ENCODE measurements at regions not wholly inside any gene's neighbourhood (a gene's known extent, or its start where the extent isn't known, plus 50 kb on each side); places are given as distances from the start of the nearest gene placed in this dataset.

DNA sequence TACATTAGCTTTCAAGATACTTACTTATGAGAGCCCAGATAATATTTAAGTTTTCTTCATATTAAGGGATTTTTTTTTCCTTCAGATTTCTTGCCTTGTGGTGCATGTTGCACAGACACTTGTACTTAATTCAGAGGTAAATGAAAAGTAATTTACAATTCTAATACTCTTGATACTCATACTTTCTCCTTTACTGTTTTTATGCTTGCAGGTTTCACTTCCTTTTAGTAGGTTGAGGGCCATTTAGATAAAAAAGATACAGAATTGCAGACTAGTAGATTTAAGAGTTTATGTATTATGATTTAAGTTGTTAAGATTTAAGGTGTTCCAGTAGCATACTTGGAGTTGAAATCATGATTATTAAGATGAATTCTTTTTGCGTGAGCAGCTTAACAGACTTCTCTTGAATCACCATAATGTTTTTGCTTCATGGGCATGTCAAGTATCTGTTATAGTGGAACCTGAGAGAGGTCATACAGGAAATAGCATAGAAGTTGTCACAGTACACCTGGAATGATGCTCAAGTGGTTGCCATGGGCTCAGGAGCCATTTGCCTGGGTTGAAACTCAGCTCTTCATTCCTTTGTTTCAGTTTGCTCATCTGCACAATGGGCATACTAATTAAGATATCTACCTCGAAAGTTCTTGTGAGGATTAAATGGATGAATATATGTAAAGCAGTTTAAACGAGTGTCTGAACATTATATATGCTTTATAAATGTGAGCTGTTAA lies 174.8 kb upstream of the PRPS1L1 start:
- peak; percentile 50 for DNase-seq

DNA sequence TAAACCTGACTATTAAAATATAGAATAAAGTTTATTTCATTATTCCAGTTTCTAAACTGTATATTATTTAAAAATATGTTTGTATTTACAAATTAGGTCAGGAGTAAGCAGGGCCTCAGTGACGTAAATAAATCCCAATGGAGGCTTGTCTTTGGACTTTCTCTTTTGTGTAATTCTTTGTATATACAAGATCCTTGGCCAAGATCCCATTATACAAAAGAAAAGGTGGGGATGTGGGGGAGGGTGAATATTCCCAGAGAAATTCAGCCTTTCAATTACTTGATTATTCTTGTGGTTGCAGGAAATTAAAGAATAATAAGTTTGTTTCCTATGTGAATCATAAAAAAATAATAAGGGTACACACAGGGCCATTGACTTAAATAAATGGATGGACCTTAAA lies 178.7 kb upstream of the PRPS1L1 start:
- no peak for DNase-seq

DNA sequence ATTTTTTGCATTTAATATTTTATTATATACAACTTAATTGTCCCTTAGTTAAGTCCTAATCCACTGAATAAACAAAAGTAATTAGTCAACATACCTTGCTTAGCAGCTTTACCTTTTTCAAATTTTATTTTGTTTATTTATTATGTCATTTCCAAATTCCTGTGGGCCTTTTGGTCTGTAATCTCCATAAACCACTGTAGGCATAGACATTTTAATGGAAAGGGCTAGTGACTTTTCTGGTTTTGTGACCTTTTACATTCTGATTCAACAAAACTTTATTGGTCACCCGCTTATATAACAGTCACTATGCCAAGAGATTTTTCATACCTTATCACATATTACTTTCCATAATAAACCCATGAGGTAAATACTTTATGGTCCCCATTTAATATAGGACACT lies 181.3 kb upstream of the PRPS1L1 start:
- DNase-seq, result no peak

DNA sequence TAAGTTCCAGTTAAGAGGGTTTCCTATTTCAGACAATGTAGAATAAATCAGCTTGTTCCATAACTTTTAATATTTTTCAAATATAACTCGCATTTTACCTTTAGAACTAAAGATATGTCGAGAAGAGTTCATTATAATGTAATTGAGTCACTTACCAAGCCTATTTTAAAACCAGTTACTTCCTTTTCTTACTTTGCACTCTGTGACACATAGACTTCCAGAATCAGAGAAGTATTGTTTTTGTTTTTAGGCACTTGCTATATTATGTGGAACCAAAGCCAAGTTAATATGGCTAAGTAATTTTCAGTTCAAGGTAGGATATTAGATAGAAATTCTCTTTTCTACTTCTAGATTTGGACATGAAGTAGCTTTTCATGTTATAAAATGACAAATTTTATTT lies 182.7 kb upstream of the PRPS1L1 start:
- DNase-seq, result no peak

DNA sequence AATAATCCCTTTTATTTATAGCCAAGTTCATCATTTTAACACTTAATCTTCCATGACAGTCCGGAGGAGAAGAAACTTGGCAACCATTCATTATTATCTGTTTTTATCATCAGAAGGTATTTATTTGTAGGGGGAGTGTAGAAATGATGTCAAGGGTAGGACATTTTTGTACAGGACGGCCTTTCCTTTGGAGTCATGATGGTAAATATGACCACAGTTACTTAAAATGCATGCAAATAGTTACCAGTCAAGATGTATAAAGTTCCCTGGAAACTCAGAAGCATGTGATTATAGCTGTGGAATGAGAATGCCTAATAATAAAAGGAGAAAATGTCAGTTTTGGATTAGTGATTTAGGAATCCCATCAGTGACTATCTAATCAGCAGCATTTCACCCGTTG lies 183.1 kb upstream of the PRPS1L1 start:
- no peak for DNase-seq

DNA sequence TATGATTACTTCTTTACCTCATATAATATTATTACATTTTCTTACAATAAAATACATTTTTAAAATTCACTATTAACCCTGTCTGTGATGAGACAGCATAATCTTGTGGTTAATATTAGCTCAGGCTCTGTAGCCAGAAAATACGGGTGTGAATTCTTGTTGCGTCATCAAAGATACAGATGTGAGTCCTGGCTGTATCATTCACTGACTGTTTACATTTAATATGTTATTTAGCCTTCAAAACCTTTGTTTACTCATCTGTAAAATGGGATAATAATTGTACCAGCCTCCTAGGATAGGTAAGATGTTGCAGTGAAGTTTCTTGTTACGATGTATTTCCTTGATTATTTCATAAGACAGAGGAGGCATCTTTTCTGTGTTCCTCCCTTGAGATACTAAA lies 184.7 kb upstream of the PRPS1L1 start:
- DNase-seq, result no peak

DNA sequence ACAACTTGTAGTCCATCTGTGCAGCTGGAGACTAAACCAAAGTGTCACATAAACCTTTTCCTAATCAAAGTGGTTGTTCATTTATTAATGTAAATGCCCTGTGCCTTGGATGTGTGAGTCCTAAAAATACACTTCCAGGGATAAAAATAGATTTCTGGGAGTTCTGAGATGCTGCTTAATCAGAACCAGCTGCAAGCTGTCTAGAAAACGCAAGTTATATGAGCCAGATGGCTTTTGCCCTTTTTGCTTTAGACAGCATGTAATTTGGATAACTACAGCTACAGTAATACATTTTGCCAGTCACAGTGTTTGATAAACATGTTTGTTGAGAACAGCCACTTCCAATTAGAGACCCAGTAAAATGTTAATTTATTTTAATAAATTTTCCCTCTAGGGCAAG lies 185.1 kb upstream of the PRPS1L1 start:
- no peak for DNase-seq

DNA sequence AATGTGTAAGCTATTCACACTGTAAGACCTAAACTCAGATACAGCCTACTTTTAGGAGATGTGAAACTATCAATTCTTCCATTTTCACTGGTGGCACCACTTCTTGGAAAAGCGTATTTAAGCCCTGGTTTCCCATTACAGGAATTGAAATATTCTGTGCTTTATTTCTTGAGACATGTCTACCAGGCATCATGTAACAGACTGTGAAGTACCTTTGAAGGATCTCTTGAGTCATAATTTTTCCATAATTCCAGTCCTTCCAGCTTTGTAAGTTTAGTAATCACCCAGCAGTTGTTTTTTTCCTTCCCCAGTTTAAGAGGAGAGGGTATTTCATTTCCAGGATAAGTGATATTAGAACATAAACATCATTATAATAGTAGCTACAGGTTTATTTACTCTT lies 186.0 kb upstream of the PRPS1L1 start:
- peak; percentile 57 for DNase-seq

DNA sequence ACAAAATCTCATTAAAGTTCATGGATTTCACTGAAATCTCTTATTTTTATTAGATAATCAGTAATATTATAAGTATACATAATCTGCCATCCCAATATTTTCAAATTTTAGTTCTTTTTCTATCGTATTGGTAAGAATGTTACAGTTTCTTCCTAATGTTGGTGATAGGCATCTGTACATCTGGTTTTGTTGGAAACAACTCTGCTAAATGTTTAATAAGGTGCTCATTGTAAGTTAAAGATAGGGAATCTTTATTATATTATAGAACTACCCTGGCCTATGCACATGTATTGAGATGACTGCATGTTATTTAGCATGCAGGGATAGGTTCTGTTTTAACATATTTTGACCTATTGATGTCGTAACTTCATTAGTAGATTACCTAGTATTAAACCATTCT lies 188.6 kb upstream of the PRPS1L1 start:
- no peak for DNase-seq

DNA sequence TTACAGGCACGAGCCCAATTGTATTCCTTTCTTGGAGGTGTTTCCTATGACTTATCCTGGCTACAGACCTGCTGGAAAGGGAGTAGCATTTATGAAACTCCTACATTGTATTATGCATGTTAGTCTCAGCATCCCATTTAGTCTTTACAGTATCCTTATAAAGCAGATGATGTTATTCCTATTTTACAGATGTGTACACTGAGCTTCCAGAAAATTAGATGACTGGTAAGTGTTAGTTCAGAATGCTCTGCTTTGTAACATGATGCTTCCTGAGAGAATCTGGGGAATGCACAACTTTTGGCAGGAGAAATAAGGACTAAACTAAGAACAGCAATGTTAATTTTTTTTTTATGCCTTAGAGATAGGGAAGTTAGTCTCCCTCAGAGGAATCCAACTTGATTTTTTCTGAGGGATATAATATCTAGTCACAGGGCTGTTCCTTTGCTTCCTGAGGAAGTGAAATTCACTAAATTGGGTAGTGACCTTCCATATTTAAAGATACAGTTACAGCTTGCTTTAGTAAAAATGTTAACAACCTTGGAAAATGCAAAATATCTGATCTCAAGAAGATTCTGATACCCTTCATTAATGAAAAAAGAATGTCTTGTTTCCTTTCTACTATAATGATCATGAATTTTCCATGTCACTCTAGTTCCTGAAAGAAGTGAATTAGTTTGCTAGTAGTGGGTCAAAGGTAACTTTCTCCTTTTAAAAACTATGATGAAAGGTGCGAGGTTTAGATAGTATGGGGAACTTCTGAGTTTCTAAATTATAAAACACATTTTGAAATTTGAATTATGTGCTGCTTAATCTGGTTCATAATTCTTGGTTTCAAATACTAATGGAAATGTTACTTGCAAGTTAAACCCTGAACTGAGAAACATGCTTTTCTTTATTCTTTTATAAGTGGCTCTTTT lies 194.0 kb upstream of the PRPS1L1 start:
- no peak for DNase-seq

DNA sequence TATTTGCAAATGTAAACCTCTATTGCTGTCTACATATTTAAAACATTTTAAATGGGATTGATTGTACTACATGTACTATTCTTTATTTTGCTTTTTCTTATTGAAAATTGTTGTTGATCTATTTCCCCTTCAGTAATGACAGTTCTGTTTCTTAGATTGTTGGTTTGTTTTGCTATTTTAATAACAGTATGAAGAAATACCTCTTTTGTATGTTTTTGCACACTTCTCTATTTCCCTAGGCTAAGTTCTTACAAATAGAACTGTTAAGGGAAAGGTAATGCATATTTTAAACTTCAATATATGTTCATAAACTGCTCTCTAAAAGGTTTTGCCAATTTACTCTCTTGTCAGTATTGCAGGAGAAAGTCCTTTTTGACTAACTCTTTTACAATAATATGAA lies 195.0 kb upstream of the PRPS1L1 start:
- no peak for DNase-seq

DNA sequence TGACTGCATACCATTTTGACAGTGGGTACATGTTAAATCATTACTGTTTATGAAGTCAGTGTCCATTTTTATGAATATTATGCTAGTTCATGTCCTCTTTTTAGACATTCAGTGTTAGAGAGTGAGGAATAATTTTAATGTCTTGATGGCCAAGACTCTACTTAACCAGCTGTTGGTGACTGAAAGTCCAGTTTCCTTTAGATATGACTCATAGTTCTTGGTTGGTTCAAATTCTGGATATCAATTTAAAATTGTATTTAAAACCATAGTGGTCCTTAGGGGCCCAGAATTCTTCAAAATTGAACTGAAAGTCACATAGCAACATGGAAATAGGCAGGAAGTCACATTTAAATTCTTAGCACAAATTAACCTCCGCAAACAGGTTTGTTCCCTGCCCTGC lies 196.5 kb upstream of the PRPS1L1 start:
- no peak for DNase-seq

DNA sequence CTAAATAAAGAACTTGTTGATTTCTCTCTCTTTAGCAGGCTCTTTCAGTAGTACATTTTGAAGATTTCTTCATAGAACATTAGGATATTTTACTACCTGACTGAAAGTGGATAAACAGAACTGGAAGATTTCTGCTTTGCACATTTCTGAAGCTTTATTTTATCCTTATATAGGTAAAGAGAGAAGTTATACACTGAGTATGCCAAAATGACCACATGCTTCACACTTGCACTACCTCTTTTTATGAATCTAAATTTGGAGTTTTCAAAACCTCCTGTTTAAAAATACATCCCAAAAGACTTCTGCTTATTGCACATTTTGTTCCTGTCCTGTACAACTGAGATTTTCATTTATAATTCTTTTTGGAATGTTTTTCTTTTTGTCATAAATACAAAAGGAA lies 197.4 kb upstream of the PRPS1L1 start:
- no peak for DNase-seq

DNA sequence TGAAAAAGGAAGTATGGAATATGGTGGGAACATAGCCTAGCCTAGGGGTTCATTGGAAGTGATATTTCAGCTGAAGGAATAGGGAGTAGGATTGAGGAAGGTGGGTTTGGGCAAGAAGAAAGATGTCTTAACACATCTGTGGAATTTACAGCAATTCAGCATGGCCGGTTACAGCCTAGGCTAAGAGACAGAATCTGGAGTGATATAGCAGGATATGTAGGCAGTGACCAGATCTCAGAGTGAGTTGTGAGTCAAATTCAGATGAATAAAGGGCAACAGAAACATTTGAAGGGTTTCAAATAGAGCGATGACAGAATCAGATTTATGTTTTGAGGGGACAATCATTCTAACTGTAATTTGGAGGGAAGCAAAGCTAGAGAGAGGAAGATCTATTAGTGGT lies 199.0 kb upstream of the PRPS1L1 start:
- DNase-seq, result no peak

DNA sequence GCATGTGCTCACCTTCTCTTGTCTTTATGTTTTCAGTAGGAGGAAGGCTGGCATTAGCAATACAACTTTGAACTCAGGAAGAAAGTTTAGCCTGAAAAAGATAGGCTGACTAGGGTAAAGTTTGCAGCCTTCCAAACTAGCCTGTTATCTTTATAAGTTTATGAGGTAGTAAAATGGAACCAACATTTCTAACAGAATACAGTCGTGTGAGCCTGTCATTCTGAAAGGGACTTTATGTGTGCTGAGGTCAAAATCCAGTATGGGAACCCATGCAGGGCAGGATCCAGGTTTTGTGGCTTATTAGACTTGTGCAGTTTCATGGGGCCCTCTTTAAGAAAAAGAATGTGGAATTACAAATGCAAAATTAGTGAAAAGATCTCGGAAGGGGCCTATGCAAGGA lies 201.0 kb upstream of the PRPS1L1 start:
- DNase-seq, result no peak

DNA sequence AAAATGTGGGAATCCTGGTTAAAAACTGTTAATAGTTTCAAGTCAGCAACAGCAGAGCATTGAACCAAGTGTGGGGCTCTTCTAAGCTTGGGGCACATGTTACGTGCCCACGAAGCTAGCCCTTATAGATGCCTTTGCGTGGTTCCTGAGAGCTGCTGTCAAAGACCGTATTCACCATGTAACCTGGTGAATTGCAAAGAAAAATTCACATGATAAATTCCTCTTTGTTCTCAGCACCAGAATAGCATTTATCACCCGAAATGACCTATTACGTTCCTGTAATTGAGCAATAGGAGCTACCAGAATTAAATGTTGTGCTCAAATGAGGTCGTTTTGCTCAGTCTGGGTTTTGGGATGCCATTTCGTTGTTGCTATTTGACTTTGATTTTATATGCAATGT lies 202.6 kb upstream of the PRPS1L1 start:
- no peak for DNase-seq

DNA sequence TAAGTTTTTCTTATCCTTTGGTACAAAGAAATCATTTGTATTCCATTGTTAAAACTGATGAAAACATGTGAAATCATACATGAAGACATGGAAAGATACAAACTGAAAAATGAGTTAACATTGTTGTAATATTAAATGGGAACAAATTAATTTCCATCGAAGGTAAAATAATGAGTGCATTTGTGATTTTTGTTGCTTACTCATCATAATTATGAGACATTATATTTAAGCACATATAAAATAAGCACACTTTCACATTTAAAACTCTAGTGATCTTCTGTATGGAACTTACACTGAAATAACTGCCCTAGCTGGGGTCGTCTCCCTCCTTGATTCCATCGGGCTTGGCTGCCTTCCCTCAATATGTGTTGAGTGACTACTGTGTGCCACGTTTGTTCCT lies 204.2 kb upstream of the PRPS1L1 start:
- no peak for DNase-seq

DNA sequence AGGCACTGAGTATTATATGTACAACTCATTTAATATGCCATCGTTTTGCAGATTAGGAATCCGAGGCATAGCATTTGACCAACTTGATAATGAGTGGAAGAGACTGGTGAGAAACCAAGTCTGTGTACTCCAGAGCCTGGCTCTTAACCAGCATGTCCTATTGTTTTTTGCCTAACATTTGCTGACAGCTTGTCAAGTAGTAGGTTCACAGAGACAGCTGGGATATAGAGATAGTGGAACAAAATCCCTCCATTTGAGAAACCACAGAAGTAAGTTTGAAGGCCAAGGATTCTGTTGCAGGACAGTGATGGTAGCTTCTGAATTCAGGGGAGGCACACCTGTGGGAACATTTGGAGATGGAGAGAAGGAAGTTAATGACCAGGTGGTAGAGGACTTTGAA lies 206.9 kb upstream of the PRPS1L1 start:
- DNase-seq, result no peak

DNA sequence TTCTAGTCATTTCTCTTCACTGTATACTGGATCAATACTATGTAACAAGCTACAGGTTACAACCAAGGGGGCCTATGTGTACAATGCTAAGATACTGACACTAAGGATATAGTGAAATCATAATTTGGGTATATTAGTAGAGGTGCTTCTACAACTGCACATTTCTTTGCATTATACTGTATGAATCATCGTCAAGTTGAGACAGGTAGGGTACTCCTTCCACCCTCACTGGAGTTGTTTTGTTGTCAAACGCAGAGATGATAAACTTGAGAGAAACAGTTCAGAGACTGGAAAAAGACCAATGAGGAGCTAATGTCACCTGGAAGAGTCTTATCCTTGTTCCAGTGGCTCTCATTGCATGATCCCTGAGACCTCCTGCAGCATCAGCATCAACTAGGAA lies 208.2 kb upstream of the PRPS1L1 start:
- DNase-seq, result no peak

DNA sequence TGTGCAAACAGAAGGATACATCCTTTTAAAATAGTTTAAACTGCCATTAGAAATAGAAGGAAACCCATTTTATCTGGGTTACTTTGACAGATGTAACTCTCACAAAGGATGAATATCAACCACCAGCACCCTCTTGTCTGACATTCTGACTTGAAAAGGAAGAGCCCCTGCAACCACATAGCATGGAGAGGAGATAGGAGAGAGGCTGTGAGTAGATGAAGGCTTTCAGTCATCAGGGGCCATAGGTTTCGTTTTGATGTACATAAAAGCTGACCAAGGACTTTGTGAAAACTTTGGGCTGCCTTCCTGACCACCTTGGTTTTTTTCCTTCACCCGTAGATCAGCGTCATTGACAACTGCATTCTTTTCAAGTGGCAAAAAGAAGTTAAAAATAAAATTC lies 211.6 kb upstream of the PRPS1L1 start:
- DNase-seq, result no peak

DNA sequence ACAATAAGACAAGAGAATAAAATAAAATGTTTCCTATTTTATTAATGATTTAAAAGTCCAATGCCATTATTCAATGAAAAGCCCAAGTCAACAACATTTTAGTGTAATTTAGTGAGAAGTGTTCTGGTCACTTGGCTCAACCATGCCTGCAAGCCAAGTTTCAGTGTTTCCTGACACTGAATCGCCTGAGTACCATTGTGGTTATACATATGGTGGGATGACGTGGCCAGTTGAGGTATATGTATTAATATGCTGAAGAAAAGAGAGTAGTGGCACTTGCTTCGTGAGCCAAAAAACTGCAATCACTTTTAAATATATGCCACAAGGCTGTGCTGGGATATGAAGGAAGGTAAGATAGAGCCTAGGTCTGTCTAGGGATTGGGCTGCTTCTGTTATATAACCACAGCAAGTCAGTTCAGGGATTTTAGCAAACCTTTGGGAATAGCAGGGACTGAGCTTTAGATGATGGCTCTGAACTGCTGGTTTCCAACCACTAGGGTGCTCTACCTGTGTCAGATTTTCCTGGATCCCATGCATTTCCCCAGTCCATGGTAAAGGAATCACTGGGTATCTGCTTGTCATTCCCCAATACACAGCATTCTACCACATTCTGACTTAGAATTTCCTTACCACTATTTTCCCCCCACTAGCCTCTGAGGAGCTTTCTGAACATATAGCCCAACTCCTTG lies 214.0 kb upstream of the PRPS1L1 start:
- no peak for DNase-seq

DNA sequence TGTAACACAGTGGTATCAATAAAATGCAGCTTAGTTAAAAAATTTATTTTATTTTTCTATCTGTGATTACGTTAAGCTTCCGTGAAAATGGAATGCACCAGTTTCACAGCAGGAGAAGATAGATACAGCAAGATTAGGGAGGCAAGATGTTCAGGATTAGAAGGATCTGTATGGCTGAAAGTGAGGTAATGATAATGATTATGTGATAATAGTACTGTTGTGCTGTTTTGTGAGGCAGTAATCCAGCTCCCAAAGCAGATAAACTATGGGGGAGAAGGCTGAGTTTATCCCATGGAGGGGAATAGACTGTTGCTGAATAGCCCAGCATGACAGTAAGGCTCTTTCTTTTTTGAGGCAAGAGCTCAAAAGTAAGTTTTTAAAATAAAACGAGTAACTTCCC lies 216.1 kb upstream of the PRPS1L1 start:
- DNase-seq, result no peak

DNA sequence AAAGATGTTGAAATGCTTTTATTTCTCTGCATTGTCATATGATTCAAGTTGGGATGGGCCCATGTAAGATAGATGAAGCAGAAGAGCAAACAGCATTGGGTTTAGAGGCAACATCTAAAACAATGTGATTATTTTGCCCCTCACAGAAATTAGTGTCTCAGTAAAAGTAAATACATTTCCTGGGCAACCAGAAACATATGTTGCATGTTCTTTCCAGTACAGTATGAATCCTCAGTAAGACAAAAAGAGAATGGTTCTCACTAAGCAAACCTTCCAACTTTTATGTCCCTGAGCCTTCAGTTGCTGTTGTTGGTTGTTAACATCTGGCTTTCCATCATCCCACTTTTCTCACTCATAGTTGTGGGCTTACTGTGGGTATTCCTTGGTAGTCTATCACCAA lies 222.5 kb upstream of the PRPS1L1 start:
- no peak for DNase-seq

DNA sequence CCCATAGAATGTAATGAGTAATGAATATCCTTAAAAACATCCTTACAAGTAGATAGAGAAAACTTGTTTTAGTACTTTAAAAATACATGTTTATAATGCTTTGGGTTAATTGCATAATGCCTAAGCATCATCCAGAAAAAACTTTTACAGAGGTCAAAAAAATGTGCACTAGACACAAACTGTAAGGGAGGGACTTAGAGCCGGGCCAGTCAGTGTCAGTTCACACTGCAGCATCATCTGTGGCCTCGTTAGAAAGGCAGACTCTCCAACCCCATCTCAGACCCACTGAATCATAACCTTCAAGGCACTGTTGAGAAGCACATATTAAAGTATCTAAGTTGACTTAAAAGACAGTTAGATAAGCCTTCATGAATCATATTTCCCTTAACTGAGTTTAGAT lies 230.1 kb upstream of the PRPS1L1 start:
- no peak for DNase-seq

All from DMS79 (cell line).